NCI-H1417 (cell line): ENCODE measurements at regions not wholly inside any gene's neighbourhood (a gene's known extent, or its start where the extent isn't known, plus 50 kb on each side); places are given as distances from the start of the nearest gene placed in this dataset.
"Not testable (repeated sequence)": the region's sequence is repeated elsewhere in the genome, so short reads cannot be mapped to it uniquely, and the experiment has no call there.

Experiments used
- DNase-seq, 3 experiments: peaks; one replicate each; lab custom pipeline; 2025; lab: John Stamatoyannopoulos, UW

DNA sequence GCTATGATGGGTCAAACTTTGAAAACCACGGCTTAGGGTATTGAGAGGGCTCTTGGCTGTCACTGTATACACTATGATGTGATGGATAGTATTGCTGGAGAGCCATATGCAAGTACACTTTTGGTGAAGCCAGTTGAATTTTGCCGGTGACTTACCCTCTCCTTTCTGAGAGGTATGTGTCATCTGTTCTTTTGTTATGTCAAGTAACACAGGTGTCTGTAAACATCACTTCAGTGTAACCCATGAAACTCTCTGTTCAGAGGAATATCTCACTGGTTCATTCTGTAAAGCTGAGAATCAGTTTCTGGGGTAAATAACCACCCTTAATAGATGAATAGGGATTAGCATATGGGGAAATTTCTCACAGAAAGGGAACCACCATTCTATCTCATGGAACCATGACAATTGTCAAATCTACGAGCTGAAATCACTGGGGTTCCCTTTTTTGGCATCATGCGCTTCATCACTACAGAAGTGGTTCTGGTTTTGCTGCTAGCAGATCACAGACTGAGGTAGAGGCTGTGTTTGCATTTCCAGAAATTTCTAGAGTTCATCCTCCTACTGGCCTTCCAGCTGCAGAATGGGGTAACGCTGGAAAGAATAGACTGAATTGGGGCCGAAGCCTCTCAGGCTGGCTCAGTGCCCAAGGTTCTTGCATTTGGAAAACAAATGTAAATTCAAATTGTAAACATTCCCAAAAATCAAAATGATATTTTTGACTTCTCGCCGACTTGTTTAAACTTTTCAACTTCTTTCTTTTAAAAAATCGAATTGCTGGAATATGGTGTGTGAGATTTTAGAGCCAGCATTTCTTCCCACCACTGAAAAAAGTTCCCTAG, 83.3 kb upstream of the CREB5 start:
- peak; percentile 41 to 73 (median 62) for DNase-seq

DNA sequence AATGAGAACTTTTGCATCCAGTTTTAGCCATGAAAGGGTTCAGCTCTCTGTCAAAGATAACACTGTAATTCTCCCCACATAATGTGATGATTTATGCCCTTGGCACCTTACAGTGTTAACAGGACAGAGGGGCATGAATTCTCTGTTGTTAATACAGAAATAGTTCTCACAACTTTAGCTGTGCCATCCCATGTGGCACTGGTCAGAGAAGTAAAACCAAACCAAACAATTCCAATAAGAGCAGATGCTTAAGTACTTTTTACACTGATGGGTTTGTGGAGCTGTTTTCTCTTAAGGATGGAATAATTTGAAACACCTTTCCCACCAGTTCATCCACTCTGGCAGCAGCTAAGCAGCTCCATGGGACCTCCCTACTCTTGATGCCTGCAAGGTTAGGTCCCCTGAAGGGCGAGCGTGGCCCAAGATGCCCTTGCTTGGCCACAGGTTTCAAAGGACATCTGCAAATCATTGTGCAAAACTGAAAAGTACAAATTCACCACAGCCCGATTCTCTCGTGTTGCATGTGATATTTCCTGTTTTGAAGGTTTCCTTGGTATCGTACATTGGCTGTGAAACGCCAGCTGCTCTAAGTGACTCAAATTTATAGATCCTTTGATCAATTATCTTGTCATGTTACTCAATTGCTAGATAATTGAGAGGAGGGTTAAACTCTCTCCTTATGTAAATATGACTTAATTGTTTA, 82.5 kb upstream of the CREB5 start:
- peak in 2 of 3 experiments; percentile 78 to 92 for DNase-seq

DNA sequence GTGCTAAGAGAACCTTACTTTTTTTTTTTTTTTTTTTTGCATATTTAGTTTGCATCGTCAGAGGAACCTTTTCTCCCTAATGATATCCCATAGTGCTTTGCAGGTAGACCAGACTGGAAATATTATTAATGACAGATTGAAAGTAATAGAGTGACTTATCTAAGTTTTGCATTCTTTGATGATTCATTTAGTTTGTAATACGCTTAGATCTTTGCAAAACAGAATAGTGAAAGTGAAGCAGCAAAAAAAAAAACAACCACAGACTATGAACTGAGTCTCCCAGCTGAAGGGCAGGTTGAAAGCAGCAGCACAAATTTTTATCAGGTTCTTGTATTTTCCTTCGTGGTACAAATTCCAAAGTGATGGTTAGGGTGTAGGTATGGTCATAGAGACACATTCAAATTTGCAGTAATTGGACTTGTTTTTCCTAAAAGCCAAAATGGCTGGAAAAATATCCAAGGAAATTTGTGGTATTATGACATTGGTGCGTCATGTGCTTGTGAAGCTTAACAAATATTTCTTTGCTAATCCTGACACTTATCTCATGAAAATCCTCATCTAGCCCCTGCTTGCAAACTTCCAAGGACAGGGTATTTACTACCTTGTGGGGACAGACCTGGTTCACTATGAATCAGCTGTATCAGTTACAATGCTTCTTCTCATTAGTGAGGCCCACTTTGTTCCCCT, 81.8 kb upstream of the CREB5 start:
- DNase-seq = peak in 2 of 3 experiments; percentile 16 to 60

DNA sequence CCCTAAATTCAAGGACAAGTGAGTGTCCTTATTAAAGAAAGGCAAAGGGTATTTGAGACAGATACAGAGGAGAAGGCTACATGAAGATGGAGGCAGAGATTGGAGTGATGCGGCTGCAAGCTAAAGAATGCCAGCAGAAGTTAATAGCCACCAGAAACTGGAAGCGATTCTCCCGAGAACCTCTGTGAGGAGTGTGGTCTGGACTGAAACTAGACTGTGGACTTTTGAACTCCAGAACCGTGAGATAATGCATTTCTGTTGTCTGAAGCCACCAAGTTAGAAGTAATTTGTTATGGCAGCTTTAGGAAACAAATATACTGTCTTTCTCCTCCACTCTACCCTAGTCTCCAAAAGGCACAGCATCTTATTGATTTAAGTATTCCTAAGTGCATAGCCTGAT, 80.3 kb upstream of the CREB5 start:
- DNase-seq = no peak

DNA sequence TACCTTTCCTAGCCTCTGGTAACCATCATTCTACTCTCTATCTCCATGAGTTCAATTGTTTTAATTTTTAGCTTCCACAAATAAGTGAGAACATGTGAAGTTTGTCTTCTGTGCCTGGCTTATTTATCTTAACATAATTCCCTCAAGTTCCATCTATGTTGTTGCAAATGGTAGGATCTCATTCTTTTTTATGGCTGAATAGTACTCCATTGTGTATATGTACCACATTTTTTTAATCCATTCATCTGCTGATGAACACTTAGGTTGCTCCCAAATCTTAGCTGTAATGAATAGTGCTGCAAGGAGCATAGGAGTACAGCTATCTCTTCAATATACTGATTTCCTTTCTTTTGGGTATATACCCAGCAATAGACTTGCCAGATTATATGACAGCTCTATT, 78.8 kb upstream of the CREB5 start:
- not testable (repeated sequence) for DNase-seq

DNA sequence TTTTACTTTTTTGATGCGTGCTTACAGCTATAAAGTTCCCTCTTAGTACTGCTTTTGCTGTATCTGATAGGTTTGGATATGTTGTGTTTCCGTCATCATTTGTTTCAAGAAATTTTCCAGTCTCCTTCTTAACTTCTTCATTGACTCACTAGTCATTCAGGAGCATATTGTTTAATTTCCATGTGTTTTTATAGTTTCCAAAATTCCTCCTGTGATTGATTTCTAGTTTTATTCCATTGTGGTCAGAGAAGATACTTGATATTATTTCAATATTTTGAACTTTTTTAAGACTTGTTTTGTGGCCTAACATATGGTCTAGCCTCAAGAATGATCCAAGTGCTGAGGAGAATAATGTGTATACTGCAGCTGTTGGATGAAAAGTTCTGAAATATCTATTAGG, 75.5 kb upstream of the CREB5 start:
- no peak for DNase-seq

DNA sequence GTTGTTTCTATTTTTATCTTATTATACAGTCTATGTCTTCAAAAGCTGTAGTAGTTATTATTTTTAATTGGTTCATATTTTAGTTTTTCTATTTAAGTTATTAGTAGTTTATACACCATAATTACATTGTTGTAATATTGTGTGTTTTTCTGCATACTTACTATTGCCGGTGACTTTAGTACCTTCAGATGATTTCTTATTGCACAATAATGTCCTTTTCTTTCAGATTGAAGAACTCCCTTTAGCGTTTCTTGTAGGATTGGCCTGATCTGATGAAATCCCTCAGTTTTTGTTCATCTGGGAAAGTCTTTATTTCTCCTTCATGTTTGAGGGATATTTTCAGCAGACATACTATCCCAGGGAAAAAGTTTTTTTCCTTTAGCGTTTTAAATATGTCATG, 74.3 kb upstream of the CREB5 start:
- no peak for DNase-seq

DNA sequence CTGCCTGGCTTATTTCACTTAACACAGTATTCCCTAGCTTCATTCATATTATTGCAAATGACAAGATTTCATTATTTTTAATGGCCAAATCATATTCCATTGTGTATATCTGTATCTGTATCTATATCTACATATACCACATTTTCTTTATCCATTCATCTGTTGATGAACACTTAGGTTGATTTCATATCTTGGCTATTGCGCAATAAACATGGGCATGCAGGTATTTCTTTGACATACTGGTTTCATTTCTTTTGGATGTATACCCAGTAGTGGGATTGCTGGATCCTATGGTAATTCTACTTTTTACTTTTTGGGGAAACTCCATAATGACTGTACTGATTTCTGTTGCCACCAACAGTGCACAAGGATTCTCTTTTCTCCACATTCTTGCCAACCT, 68.9 kb upstream of the CREB5 start:
- DNase-seq = no peak

DNA sequence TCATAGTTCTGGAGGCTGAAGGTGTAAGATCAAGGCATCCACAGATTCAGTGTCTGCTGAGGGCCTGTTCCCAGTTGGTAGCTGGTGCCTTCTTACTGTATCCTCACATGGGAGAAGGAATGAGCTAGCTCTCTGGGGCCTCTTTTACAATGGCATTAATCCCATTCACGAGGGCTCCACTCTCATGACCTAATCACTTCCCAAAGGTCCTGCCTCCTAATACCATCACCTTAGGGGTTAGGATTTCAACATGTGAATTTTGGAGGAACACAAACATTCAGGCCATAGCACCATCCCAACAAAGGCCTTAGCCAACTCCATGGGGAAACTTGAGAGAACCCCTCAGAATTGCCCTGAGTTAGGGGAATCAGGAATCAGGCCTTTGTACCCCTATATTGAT, 66.1 kb upstream of the CREB5 start:
- no peak for DNase-seq

DNA sequence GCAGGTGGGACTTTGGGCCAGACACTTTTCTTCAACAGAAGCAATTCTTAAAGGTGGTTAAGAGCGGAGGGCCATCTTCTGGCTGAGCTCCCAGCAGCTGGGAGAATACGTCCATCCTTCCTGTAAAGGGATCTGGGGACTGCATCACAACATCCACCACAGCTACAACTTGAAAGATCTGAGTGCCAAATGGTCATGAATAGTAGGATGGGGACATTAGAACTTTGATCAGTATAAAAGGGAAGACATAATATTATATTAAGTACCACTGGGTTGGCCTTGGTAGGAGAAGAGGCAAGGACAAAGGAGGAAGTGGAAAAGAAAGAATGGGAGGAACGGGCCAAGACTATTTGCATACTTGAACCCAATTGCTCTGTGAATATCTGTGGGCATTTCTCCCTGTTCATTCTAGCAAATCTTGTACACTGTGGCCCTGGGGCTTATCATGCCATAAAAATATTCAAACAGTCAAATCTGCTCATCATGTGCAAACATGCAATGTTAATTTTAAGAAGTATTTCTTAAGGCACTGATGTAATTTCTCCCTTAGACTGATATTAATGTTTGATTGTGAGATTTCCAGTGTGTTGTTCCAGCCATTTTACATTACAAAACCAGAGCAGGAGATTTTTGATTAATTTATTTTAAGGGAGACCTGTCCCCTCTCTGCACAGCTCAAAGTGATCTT, 65.5 kb upstream of the CREB5 start:
- no peak for DNase-seq

DNA sequence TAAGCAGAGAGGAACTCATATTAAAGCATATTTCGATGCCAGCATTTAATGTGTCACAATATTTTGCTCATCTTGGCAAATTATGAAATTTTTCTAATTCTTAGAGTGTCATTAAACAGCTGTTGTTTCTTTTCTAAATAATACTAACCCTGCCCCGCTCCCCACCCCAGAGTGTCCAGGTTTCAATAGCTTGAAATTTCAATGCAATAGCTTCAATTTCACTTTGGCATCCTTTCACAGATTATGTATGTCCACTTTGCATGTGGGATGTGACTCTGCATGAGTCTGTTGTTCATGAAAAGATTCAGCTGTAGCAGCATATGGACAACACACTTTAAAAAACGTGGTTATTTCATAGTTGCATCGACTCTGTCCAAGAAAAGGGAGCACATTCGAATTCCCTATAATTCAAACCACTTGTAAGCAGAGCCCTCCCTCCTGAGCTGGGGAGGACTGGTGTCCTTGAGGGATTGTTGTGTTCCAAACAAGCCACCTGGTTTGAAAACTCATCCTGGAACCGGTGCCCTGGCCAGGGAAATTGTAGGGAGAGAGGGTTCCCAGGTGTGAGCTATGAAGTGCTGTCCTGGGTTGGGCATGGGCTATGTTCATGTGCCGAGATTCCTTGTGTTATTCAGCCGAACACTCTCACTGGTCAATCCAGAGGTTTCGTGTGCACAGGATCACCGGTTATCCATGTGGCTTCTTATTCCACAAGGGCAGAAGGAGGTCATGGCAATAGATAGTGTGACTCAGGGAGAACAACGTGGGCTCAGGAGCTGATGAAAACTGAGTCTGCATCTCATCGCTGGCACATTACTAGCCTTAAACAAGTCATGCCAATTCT, 64.6 kb upstream of the CREB5 start:
- DNase-seq = no peak

DNA sequence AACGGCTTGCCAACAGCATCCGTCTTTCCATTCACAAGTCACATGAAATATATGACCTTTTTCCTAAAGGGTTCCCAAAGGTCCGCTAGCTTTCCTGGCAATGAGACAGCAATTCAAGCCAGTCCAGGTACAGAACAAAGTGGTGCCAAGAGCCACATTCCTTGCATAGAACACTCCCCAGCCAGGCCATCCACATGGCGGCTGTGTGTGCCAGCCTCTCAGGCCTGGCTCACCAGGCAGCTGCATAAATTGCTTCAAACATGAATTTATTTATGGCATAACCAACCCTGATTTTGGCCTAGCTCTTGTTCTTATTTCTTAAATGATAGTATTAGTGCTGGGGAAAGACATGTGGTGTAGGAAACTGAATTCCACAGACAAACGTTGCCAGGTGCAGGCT, 63.7 kb upstream of the CREB5 start:
- no peak for DNase-seq

DNA sequence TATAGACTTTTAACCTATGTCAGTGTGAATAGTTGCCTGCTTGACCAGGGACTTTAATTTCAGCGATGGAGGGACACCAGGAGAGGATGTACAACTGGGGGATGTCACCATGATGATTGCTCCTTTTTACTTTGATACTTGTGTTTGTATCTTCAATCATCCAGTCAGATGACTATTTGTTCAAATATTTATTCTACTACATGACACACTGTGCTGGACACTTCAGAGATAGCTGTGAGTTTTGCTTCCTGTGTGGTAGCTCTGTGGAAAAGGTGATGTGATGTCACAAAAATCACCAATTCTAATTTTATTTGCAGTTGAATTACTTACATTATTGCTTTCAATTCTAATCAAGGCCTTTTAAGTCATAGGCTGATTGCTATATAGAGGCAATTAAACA, 62.7 kb upstream of the CREB5 start:
- DNase-seq = no peak

DNA sequence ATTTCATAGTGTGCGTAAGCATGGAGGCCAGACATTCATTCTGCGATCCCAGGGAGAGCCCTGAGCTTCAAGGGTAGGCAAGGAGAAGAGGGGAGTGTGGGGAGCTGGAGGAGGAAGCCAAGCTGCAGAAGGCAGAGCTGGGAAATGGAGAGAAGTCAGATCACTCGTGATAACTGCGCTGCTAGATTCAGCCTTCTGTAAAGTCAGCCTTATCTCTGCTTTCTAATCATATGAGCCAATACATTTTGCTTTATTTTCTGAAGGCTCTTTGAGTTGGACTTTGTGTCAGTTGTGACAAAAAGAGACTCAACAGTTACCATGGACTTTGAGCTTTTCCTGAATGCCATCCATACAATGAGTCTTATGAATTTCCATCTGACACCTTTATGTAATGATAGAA, 61.7 kb upstream of the CREB5 start:
- DNase-seq = no peak

DNA sequence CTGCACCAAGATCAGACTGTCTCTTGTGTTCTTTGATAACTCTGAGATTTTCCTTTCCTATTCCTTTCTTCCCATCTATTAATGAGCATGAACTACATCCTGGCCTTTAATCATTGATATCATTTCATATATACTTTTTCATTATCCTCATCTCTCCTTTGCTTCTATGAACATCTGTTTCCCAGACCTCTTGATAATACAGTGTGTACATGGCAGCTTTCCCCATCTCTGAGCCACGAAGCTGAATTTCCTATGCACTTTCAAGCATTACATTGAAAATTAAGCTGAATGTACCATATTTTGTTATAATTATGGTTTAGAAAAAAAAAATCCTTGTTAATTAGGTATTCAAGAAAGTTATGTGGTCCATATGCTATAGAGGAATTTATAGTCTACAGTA, 60.9 kb upstream of the CREB5 start:
- no peak for DNase-seq

DNA sequence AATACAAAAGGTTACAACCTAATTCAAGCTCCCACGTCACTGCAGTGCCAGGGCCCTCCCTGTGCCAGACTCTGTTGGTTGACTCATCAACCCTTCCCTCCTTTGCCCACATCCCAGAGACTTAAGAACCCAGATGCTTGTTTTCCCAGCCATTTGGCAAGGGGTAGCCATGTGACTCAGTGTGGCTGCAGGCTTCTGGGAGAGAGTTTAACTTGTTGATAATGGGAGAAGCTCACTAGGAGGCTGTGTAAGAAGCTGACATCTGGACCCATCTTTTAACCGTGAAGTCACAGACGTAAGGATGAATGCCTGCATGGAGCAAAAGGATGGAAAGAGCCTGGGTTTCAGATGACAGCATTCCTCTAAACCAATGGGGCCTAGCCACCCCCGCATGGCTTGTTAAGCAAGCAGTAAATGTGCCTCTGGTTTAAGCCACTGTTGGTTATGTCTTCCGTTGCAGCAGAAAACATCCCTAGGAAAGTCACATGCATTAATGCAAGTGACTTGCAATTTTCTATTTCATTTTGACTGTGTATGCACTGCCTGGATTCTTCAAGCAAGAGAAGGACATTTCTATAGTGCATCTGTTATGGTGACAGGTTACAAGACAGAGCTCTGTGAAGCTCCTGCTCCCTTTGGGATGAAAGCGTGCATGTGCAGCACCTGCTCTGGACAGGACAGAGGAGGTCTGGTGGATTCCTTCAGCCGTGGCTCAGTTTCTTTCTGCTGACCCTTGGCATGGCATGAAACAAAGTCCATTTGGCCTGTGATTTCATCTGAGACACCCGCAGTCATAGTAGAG, 57.5 kb upstream of the CREB5 start:
- peak; percentile 38 to 71 (median 59) for DNase-seq

DNA sequence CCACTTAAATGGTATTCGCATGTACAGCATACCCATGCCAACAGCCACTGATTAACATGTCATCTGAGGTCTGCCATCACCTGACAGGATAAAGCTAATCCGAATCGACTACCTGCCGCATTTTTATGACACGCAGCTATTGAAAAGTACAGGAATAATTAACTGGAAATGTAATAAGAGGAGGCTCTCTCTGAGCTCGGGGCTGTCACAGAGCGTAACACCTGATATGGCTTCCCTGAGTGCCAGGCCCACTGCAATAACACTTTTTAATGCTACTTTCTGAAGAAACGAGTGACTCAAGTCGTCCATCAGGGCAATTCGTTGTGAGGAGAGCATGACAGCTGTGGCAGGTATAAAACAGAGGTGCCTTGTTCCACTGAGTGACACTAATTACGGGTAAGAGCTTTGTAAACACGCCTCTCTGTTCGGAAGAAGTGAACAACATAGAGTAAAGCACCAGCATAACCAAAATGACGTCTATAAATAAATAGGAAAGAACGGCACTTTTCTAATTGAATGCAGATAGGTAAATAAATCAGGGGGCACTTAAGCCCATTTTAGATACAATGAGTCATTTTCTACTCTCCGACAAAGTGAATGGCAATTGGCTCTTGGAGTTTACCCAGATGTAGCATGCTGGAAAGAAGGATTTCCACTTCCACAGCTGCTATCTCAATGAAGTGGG, 56.5 kb upstream of the CREB5 start:
- peak; percentile 93 to 100 (median 95) for DNase-seq

DNA sequence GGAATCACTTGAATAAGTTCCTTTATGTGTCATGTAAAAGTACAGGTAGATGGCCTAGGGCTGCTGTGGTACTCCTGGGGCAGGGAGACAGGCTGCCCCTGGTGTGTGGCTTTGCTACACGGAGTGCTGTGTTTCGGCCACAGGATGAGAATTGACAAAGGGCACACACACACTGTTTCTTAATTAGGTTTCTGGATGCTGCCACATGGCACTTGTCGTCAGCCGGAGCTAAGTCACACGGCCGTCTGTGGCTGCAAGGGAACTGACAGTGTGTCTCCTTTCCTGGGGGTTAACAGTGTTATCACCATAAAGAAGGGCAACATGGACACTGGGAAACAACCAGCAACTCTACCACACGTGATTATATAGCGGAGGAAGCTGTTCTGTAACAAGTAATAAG, 55.7 kb upstream of the CREB5 start:
- peak in 1 of 3 experiments; percentile 88 for DNase-seq

DNA sequence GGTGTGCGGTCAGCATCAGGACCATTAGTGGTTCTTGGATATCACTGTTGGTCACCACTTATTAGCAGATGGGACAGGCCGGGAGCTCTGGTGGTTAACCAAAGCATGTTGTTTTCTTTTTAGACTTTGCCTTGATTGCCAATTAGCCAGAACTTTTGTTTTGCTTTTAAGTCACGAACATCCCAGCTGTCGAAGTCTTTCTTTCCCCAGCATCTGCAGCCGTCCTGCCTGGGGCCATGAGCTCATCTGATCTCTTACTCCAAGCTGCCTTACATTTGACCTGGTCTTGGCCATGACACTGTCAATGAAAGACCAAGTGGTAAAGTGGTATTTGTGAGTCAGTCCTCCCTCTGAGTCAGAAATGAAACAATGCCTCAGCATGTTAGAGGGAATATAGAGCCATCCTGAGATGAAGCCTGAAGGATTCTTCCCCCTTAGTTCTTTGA, 53.9 kb upstream of the CREB5 start:
- no peak for DNase-seq

DNA sequence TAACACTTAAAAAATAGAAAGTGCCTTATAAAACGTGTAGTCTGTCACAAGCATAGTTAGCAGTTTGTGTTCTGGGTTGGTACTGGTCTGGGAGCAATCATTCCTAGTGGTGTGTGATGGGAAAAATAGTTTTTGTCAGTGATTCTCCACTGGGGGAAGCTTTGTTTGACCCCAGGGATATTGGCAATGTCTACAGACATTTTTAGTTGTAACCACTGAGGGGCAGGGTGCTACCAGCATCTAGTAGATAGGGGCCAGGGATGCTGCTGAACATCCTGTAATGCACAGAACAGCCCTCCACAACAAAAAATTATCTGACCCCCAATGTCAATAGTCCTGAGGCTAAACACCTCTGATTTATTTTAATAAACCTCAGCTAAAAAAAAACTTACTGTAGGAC, 51.6 kb upstream of the CREB5 start:
- DNase-seq = peak in 1 of 3 experiments; percentile 17
